HEK293T (cell line): ENCODE measurements at regions not wholly inside any gene's neighbourhood (a gene's known extent, or its start where the extent isn't known, plus 50 kb on each side); places are given as distances from the start of the nearest gene placed in this dataset.

Experiments
- ARNT ChIP-seq: fragments of 450-650 bp; IDR thresholded peaks from 2 replicates; pipeline ENCODE4 v1.6.1; 2017; ENCODE audit warnings: mild to moderate bottlenecking
- BHLHE40 ChIP-seq: fragments of 450-650 bp; IDR thresholded peaks from 2 replicates; pipeline ENCODE4 v1.6.1; 2016; ENCODE audit warnings: mild to moderate bottlenecking, moderate library complexity, borderline replicate concordance
- CTBP1 ChIP-seq: fragments of 450-650 bp; IDR thresholded peaks from 2 replicates; pipeline ENCODE4 v1.6.1; 2016; ENCODE audit warnings: borderline replicate concordance
- FOXK2 ChIP-seq: fragments of 450-650 bp; IDR thresholded peaks from 2 replicates; pipeline ENCODE4 v1.6.1; 2016; ENCODE audit warnings: mild to moderate bottlenecking
- FOXM1 ChIP-seq: fragments of 450-650 bp; IDR thresholded peaks from 2 replicates; pipeline ENCODE4 v1.6.1; 2017; ENCODE audit warnings: mild to moderate bottlenecking, borderline replicate concordance
- HDGF ChIP-seq: fragments of 450-650 bp; IDR thresholded peaks from 2 replicates; pipeline ENCODE4 v1.6.1; 2017; ENCODE audit warnings: antibody characterized with exemption, borderline replicate concordance
- L3MBTL2 ChIP-seq: fragments of 450-650 bp; conservative IDR thresholded peaks from 2 replicates; pipeline ENCODE4 v1.6.1; 2016; ENCODE audit warnings: mild to moderate bottlenecking
- LEF1 ChIP-seq: fragments of 450-650 bp; IDR thresholded peaks from 2 replicates; pipeline ENCODE4 v1.6.1; 2017; ENCODE audit warnings: mild to moderate bottlenecking, borderline replicate concordance
- NFRKB ChIP-seq: fragments of 450-650 bp; IDR thresholded peaks from 2 replicates; pipeline ENCODE4 v1.6.1; 2016; ENCODE audit warnings: mild to moderate bottlenecking, moderate library complexity
- SP1 ChIP-seq: fragments of 450-650 bp; IDR thresholded peaks from 2 replicates; pipeline ENCODE4 v1.6.1; 2017
- SUZ12 ChIP-seq: fragments of 450-650 bp; IDR thresholded peaks from 2 replicates; pipeline ENCODE4 v1.6.1; 2016; ENCODE audit warnings: mild to moderate bottlenecking
- TARDBP ChIP-seq: fragments of 450-650 bp; IDR thresholded peaks from 2 replicates; pipeline ENCODE4 v1.6.1; 2016
- ZNF384 ChIP-seq: fragments of 450-650 bp; IDR thresholded peaks from 2 replicates; pipeline ENCODE4 v1.6.1; 2016
- TF ChIP-seq, protein P1 (sequence below): fragments of 450-650 bp; IDR thresholded peaks from 2 replicates; pipeline ENCODE4 v1.6.1; 2016

- TF ChIP-seq BHLHE40 (no peak), CTBP1 (no peak), FOXM1 (no peak), HDGF (no peak), LEF1 (no peak), L3MBTL2 (no peak), TARDBP (no peak), SUZ12 (no peak), SP1 (no peak), ZNF384 (no peak), ARNT (no peak), NFRKB (no peak), FOXK2 (no peak)
- TF ChIP-seq, protein P1, sequence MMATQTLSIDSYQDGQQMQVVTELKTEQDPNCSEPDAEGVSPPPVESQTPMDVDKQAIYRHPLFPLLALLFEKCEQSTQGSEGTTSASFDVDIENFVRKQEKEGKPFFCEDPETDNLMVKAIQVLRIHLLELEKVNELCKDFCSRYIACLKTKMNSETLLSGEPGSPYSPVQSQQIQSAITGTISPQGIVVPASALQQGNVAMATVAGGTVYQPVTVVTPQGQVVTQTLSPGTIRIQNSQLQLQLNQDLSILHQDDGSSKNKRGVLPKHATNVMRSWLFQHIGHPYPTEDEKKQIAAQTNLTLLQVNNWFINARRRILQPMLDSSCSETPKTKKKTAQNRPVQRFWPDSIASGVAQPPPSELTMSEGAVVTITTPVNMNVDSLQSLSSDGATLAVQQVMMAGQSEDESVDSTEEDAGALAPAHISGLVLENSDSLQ = no peak
These were observed 337.0 kb downstream of the FSCB start for GRCh38 chr14:44170101-44170500.
